ENCODE measurements at regions not wholly inside any gene's neighbourhood (a gene's known extent, or its start where the extent isn't known, plus 50 kb on each side); places are given as distances from the start of the nearest gene placed in this dataset.
"Not testable (repeated sequence)": the region's sequence is repeated elsewhere in the genome, so short reads cannot be mapped to it uniquely, and the experiment has no call there.

DNA sequence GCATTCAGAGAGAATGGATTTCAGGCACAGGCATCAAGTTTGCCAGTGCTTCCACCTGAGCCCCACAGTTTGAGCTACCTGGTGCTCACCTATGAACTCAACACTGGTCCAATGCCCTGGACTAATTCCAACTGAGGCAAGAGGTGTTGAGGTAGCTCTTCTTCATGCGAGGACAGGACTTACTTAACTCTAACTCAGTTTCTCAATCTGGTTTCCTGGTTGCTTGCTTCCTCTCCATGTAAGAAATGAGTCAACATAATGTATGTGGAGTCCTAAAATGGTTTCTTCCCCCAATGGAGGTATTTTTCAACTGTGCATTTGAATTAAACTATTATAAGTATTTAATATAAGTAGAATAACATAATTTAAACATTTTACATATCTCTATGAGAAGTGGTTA lies 523.6 kb upstream of the DAB2 start:
- ATAC-seq = no peak

DNA sequence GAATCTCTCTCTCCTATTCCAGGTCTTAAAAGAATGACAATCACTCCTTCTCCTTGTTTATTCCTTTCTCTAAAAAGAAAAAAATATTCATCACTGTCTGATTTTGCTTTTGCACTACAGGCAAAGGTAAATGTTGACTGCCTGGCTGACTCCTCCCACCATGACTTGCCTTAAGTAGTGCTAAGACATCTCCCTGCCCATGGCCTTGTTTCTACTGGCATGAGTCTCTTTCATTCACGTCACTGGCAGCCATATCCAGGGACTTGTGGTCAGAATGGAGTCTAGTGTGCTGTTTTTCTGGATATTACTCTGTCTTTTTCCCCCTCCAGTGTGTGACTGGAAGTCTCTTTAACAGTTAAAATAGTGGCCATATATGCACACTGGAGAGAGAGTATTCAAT lies 522.9 kb upstream of the DAB2 start:
- ATAC-seq = no peak

DNA sequence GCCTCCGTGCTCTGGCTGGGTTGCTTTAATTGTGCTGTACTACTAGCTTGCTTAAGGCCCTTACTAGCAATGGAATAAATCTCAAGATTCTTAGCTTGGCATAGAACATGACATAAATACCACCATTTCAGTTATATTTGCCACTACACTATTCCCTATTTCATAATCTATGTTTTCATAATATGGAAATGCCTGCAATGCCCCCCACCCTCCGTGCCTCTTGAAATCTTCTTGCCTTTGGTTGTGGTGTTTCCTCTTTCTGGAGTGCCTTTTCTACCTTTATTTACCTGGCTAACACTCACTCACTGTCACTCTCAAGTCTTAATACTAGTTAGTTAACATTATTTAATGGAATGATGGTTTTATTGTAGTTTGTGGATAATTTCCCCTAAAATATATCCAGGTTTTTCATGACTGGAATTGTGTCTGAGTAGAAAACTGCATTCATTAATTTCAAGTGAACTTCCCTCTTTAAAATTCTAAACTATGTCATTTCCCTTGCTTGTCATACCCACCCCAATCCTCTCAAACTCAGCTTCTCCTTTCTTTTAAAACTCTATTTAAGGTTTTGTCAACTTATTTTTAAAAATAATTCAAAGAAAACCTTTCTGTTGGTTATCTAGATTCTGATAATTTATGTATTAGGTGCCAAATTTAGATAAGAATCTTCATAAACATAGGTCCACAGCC lies 521.7 kb upstream of the DAB2 start:
- no peak for ATAC-seq

DNA sequence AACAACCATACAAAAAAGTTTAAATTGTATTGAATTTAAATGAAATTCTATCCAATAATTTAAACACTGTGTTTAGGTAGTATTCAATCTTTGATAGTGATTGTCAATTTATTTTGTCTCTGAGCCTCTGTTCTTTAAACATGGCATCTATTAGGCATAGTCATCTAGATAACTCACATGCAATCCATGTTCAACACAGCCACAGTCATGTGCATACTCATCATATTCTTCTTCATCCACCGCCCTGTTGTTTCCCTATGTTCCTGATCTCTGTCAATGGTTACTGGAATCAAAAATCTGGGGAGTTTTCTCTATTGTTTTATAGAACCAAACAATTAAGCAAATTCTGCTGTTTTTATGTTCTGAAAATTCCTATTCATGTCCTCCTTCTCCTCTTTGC lies 521.1 kb upstream of the DAB2 start:
- ATAC-seq = no peak

DNA sequence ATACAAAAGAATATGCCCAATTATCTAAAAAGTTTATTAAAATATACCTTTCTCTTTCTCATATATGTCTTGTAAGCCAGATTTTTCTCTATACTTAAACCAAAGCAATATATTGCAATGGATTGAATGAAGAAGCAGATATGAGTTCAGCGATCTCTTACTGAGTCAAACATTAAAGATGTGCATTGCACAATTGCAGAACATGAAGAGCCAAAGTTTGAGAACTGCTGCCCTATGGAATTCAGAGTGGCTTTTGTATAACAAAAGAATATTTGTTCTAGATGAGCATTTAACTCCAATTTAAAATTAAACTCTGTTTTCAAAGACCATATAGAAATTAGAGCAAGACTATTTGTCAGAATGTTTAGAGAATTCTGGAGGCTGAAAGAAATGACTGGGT lies 519.0 kb upstream of the DAB2 start:
- ATAC-seq = no peak

DNA sequence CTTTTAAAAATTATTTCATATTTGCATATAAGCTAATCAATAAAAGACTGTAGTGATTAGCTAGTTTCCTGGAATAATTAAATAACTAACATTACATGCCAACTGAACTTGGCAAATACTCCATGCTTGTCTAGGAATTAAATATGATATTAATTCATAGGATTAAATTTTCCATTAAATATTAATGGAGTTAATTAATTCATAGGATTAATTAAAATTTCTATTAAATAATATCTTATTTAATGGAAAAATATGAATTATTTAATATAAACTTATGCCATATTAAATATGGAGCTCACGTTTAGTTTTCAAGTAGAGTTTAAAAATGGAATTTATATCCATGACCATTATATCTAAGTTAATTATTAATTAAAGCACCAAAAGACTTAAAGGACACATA lies 517.8 kb upstream of the DAB2 start:
- ATAC-seq = no peak

DNA sequence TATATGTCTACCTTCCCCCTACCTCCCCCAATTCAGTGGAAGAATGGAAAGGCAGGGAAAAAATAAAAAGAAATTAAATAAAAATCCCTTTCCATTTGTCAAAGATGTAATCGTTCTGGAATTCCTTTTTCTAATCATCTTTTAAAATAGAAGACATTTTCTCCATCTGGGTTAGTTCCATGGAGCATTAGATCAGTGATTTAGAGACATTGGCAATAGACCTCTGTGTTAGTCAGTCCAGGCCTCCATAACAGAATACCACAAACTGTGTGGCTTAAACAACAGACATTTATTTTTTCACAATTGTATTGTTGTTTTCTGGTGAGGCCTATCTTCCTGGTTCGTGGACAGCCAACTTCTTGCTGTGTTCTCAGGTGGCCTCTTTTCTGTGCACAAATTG lies 516.6 kb upstream of the DAB2 start:
- no peak for ATAC-seq

DNA sequence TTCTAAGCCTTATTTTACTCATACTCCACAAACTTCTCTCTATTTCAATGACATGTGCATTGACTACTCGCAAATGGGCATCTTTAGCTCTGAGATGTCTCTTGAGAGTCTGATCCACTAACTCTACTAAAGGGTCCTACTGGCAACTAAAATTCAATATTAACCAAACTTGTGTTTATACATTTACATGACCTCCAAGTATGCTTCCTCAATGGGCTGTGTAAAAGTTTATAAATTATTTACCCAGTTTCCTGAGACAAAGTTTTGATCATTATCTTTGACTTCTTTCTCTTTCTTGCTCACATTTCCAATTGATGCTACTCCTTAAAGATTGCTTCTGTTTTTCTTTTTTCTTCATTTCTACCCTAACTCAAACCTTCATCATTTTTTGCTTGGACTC lies 510.1 kb upstream of the DAB2 start:
- ATAC-seq = no peak

DNA sequence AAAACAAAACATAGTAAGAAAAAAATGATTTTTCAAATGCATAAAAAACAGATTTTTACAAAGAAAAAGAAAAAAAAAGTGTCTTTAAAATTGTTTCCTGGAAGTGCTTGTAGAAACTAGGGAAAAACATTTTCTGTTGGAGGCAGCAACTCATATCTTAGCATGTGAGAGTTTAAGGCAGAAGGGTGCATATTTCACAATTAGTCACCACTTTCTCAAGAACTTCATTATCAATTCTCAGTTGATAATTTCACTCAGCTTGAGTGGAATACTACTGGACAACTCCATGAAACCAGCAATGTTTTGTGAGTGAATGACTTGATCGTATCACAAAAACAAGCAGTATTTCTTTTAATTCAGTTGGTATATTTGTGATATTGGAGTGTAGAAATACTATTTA lies 508.3 kb upstream of the DAB2 start:
- ATAC-seq = no peak

DNA sequence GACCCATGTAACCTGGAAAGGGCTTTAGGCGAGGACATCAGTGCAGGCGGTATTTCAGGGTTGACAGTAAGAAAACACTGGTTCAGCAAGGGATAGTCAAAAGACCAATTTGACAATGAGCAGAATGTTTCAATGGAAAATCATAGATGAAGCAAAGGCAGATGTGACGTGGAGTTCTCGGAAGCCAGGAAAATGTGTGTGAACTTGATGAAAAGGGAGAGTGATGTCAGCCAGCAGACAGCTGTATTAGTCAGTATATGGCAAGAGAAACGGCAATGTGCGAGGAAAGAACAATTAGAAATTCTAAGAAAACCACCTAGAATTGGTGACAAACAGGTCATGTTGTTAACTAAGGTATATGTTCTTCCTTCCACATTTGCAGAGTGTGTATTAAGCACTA lies 503.9 kb upstream of the DAB2 start:
- no peak for ATAC-seq

DNA sequence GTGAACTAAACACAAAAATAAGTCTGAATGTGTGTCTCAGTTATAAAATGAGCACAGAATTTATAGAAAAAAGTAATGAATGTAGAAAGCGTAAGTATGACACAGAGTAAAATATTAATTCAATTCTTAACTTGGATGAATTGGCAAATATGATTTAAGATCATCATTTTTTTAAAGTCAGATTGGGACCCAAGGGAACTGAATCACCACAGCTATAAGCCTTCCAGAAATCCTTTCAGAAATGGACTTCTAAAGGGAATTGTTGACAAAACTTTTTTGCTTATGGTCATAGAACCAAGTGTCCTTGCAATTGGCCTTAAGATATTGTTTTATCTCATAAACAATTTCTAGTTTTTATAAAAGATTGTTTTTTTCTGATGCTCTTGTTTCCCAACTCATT lies 495.1 kb upstream of the DAB2 start:
- no peak for ATAC-seq

DNA sequence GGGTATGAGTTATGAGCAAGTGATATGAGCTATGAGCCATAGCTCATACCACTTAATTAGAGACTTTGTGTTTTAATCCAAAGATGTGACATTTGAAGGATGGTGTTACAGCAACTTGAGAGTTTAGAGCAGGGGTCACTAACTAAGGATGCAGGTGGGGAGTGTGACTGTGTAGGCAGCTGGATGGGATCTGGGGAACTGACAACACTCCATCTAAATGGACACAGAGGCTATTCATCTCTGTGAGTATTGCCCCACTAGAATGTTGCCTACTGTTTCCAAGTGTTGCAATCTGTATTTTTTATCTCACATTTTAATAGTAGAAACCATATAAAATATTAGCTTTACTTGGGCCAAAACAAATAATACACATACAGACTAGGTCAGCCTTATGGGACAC lies 488.1 kb upstream of the DAB2 start:
- no peak for ATAC-seq

DNA sequence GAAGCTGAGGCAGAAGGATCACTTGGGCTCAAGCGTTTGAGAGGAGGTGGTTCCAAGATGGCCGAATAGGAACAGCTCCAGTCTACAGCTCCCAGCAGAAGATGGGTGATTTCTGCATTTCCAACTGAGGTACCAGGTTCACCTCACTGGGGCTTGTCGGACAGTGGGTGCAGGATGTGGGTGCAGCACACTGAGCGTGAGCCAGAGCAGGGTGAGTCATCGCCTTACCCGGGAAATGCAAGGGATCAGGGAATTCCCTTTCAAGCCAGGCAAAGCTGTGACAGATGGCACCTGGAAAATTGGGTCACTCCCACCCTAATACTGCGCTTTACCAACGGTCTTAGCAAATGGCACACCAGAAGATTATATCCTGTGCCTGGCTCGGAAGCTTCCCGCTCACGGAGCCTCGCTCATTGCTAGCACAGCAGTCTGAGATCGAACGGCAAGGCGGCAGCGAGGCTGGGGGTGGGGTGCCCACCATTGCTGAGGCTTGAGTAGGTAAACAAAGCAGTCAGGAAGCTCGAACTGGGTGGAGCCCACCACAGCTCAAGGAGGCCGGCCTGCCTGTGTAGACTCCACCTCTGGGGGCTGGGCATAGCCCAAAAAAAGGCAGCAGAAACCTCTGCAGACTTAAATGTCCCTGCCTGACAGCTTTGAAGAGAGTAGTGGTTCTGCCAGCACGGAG lies 482.6 kb upstream of the DAB2 start:
- not testable (repeated sequence) for ATAC-seq

DNA sequence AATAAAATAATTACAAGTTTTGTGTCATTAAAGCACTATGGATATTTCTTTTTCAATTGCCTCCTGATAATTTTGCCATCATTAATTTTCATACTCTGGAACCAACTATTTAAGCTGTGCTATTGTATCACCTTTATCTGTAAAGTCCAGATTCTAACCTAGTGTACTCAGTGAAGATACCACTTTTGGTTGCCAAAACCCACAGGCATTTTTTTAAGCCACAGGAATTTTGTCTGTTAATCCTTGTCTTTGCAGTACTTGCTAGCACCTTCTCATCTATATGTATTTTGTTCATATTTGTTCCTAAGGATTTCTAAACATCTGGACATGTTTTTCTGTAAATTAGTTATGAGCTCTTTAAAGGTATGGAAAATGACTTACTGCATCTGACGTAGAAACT lies 481.4 kb upstream of the DAB2 start:
- ATAC-seq = no peak

DNA sequence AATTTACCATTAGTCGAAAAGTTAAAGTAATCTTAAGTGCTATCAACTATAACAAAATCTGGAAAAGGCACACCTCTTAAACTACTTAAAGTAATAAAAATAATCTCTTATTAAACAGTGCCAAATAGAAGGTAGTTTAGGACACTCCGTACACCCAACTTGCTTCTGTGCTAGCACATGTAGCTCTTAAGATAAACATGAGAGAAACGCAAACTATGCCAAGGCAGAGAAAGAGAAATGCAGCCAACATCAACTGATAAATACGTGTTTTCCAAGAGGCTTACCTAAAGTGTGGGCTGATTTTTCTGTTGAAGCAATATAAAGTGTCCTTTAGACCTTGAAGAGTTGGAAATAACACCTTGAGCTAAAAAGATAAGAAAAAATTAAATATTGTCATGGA lies 480.6 kb upstream of the DAB2 start:
- no peak for ATAC-seq

DNA sequence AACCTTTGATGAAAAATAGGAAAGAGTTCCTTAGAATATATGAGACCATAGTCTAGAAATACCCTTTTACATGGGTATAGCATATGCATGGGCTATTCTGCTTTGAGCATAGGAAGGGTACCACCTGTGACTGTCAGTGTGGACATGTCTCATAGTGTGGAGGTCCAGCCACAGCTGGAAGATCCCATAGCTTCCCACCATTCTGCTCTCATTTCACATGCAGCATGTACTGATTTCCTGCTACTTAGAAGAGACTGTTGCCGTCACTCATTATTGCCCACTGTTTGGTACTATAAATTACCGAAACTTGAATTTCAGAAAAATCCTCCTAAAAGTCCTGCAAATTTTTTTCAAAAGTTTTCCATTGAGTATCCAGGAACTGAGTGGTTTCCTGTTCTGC lies 477.8 kb upstream of the DAB2 start:
- ATAC-seq = no peak

DNA sequence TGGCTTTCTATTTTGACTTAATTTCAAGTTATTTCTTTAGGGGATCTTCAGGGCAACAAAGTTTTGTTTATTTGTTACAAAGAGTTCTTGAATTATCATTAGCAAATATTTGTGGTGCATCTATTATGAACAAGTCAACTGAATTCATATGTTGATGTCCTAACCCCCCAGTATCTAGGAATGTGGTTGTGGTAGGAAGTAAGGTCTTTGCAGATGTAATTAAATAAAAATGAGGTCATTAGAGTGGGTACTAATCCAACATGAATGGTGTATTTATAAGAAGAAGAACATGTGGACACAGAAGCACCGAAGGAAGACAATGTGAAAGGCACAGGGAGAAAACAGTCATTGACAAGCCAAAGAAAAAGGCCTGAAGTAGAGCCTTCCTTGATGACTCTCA lies 474.0 kb upstream of the DAB2 start:
- no peak for ATAC-seq

DNA sequence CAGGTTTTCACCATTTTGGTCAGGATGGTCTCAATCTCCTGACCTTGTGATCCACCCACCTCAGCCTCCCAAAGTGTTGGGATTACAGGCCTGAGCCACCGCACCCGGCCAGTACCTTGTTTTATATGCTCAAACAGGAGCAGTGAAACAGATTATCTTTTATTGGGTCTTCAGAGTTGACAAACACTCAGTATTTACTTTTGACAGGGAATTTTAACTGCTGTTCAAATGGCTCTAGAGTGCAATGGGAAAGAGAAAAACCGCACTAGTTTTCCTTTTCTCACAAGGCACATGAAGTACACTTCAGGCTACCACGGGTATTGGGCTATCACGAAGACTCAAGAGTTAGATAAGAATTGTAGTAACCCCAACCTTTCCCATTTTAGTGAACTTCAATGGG lies 471.9 kb upstream of the DAB2 start:
- ATAC-seq = no peak

DNA sequence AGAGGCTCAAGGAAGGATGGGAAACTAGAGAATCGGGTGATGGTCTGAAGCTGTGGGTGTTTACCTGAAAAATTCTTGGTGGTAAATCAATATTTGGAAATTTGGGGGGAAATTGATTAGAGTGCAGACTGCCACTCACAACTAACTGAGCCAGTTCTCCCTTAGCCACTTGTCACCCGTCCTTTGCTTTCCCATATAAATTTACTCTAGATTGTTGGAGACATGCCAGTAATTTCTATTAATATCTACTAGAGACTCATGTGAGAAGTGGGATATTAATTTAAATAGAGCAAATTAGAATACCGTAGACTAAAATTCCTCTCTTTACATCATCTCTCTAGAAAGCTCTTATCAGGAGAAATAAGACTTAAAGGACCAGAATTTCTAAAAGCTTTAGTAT lies 471.3 kb upstream of the DAB2 start:
- no peak for ATAC-seq

DNA sequence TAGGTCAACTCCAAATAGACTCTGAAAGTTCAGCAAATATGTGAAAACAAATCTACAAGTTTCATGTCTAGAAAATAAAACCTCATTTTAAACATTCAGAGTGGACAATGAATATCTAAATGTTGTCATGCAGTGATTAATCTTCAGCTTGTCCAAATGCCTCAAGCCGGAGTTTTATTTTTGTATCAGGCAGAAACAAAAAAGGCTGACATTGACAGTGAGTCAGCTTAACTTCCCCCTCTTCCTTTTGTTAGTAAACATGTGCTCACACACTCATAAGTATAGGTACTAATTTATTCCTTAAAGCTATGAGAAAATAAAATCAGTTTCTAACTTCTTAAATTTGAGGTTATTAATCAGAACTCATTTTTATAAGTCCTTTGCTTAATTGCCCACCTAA lies 467.9 kb upstream of the DAB2 start:
- ATAC-seq = no peak

DNA sequence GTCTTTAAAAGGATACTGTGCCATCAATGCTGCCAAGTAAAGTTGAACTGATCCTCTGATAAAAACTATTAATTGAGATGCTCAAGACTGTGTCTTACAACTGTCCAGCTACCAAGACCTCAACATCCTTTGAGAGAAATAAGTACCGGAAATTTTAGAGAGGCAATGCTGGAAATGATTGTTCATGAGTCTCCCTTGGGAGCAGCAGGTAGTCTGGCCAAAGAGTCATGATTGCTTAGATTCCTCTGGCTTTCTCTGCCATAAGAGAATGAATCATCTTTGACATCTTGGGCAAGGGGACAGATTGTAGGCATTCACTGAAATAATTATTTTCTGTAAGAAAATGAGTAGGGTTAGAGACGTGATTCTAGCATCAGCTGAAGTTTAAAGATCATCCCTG lies 466.6 kb upstream of the DAB2 start:
- no peak for ATAC-seq

DNA sequence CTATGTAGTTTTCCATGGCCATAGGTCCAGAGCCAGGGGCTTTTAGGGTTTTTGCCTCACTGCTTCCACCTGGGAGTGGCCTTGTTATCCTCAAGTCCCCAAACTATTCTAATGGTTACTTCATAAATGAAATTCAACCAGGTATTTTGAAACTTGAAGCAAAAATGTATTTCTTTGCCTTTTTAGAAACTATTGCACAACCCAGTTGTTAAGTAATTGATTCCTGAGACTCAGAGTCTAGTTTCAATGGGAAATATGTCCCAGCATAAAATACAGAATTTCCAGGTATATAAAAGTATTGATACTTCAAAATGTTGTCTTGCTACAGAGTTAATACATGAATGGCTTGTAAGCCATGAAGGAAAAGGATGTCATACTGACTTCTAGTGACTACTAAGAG lies 456.2 kb upstream of the DAB2 start:
- no peak for ATAC-seq

DNA sequence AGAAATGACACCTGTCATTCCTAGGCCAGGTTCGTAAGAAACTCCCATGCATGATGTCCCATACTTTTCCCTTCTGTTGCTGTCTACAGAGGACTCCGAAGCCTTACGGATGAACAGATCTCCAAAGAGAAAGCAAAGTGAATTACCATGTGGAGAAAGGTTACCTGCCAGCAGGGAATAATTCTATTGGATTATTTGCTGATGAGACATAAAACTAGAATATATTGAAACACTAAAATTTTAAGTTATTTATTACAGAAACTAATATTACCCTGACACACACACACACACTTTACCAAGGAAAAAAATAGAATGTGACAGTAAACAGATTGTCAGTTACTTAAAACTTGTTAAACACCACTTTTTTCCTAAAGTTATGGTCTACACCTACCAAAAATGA lies 452.7 kb upstream of the DAB2 start:
- no peak for ATAC-seq

DNA sequence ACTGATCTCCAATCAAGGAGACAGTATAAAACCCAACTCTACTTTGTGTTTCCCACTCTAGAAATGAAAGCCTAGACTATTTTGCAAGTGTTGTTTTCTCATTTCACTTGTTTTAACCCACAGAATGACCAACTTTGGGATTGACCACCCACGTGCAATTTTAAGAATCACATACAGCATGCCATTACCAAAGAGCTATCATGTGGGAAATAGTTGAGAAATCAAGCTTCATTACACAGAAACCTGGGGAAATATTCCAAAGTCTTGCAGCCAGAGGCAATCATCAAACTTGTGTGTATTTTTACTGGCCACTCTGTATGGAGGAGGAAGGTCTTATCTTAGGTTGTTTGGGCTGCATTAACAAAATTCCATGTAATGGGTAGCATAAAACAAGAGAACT lies 451.4 kb upstream of the DAB2 start:
- no peak for ATAC-seq

DNA sequence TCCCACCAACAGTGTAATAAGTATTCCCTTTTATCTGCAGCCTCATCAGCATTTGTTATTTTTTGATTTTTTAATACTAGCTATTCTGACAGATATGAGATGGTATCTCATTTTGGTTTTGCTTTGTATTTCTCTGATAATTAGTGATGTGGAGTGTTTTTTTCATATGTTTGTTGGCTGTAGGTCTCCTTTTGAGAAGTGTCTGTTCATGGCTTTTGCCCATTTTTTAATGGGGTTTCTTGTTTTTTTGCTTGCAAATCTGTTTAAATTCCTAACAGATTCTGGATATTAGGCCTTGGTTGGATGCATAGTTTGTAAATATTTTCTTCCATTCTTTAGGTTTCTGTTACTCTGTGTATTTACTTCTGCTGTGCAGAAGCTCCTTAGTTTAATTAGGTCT lies 445.4 kb upstream of the DAB2 start:
- ATAC-seq = no peak
